H1 (cell line): ENCODE measurements at regions not wholly inside any gene's neighbourhood (a gene's known extent, or its start where the extent isn't known, plus 50 kb on each side); places are given as distances from the start of the nearest gene placed in this dataset.

Source experiments
- CTCF ChIA-PET: fragments of 300-600 bp; sonication (Branson Sonifier 250); formaldehyde crosslinking; loops from one replicate; lab custom pipeline; 2021; ENCODE audit not compliant: partially characterized antibody; lab: Charles Lee
- POLR2A ChIA-PET: fragments of 300-600 bp; sonication (Branson Sonifier 250); formaldehyde crosslinking; loops from one replicate; lab custom pipeline; 2021; ENCODE audit warnings: inconsistent platforms; ENCODE audit not compliant: partially characterized antibody; lab: Charles Lee
- DNase-seq, 2 experiments: peaks; one replicate each; pipeline versions ENCODE4 v3.0.0 to v3.0.0-alpha.2; 2010 to 2022; ENCODE audit warnings: low spot score in 2 of 2, low read depth in 1 of 2, mixed read lengths in 1 of 2
- FAIRE-seq: peaks from 2 replicates; lab custom pipeline; 2011; peaks lifted over from hg19 to GRCh38; lab: Jason Lieb, UNC
- H2AFZ ChIP-seq: 2 replicates; pipeline ENCODE4 v1.8.1; 2012; ENCODE audit warnings: low read length, inconsistent platforms
- H2AK5ac ChIP-seq: 2 replicates; pipeline ENCODE4 v1.6.1; 2013; ENCODE audit warnings: low read depth, low read length
- H2BK120ac ChIP-seq: replicated peaks from 2 replicates; pipeline ENCODE3; 2013; ENCODE audit warnings: low read depth, low read length, inconsistent platforms
- H2BK12ac ChIP-seq: 2 replicates; pipeline ENCODE4 v1.6.1; 2013; ENCODE audit warnings: low read depth, low read length
- H2BK15ac ChIP-seq: 2 replicates; pipeline ENCODE4 v1.6.1; 2013; ENCODE audit warnings: low read length
- H2BK20ac ChIP-seq: 2 replicates; pipeline ENCODE4 v1.6.1; 2013; ENCODE audit warnings: low read length
- H2BK5ac ChIP-seq: 2 replicates; pipeline ENCODE4 v1.6.1; 2013; ENCODE audit warnings: low read depth, low read length
- H3K14ac ChIP-seq: 2 replicates; pipeline ENCODE4 v1.6.1; 2013; ENCODE audit warnings: inconsistent platforms; ENCODE audit not compliant: insufficient read length
- H3K18ac ChIP-seq: 2 replicates; pipeline ENCODE4 v1.6.1; 2013; ENCODE audit warnings: low read length; ENCODE audit errors: extremely low read depth
- H3K23ac ChIP-seq: 2 replicates; pipeline ENCODE4 v1.6.1; 2013; ENCODE audit warnings: inconsistent platforms; ENCODE audit not compliant: insufficient read length
- H3K23me2 ChIP-seq: 2 replicates; pipeline ENCODE4 v1.6.1; 2013; ENCODE audit warnings: low read depth, low read length
- H3K27ac ChIP-seq: 2 replicates; pipeline ENCODE4 v1.6.1; 2011; ENCODE audit warnings: low read depth, low read length, inconsistent platforms
- H3K27me3 ChIP-seq, 4 experiments: replicated peaks in 1 of 4; 1 replicate in 1 of 4; 2 replicates in 3 of 4; pipeline versions ENCODE4 v1.6.1 to v1.8.1; 2011 to 2013; ENCODE audit warnings: low read length in 3 of 4, mild to moderate bottlenecking in 3 of 4, inconsistent platforms in 2 of 4, mixed read lengths in 2 of 4, moderate library complexity in 1 of 4; ENCODE audit not compliant: control insufficient read depth in 3 of 4, insufficient read depth in 3 of 4; ENCODE audit errors: extremely low read depth in 1 of 4
- H3K36me3 ChIP-seq, 4 experiments: 2 replicates each; pipeline versions ENCODE4 v1.6.1 to v1.8.1; 2011 to 2013; ENCODE audit warnings: mild to moderate bottlenecking in 4 of 4, low read length in 3 of 4, moderate library complexity in 2 of 4, control low read depth in 1 of 4, inconsistent platforms in 1 of 4; ENCODE audit not compliant: insufficient read depth in 4 of 4, control insufficient read depth in 2 of 4
- H3K4ac ChIP-seq: replicated peaks from 2 replicates; pipeline ENCODE3; 2013; ENCODE audit warnings: low read length, low read depth, mixed read lengths, inconsistent platforms; ENCODE audit not compliant: insufficient read length
- H3K4me1 ChIP-seq, 4 experiments: replicated peaks in 1 of 4; 1 replicate in 1 of 4; 2 replicates in 3 of 4; pipeline versions ENCODE4 v1.6.1 to v1.8.1; 2011 to 2013; ENCODE audit warnings: low read length in 3 of 4, inconsistent platforms in 2 of 4, mixed read lengths in 1 of 4; ENCODE audit not compliant: insufficient read depth in 4 of 4, control insufficient read depth in 3 of 4
- H3K4me2 ChIP-seq, 2 experiments: 2 replicates each; pipeline versions ENCODE4 v1.6.1 to v1.8.1; 2011 to 2013; ENCODE audit warnings: low read depth in 2 of 2, low read length in 2 of 2, control low read depth in 1 of 2, inconsistent platforms in 1 of 2, mild to moderate bottlenecking in 1 of 2; ENCODE audit not compliant: insufficient read depth in 1 of 2
- H3K4me3 ChIP-seq, 4 experiments: fragments of 200-600, 300-600 bp in 1 of 4; sonication (generic), shearing (Covaris generic), sonication (Bioruptor Twin) in 1 of 4; 2 replicates each; pipeline versions ENCODE4 v1.5.1 to v1.8.1; 2011 to 2016; ENCODE audit warnings: low read length in 4 of 4, low read depth in 3 of 4, control low read depth in 2 of 4, inconsistent platforms in 2 of 4, mild to moderate bottlenecking in 2 of 4, mixed read lengths in 1 of 4, moderate library complexity in 1 of 4; ENCODE audit not compliant: insufficient read depth in 2 of 4; ENCODE audit errors: extremely low read depth in 1 of 4
- H3K56ac ChIP-seq: replicated peaks from 2 replicates; pipeline ENCODE3; 2013; ENCODE audit warnings: low read depth, mild to moderate bottlenecking, mixed read lengths, low read length, inconsistent platforms; ENCODE audit not compliant: insufficient read length
- H3K79me1 ChIP-seq: 2 replicates; pipeline ENCODE4 v1.6.1; 2013; ENCODE audit warnings: low read depth, low read length, control low read depth
- H3K79me2 ChIP-seq, 2 experiments: 2 replicates each; pipeline versions ENCODE4 v1.6.1 to v1.8.1; 2012 to 2013; ENCODE audit warnings: low read length in 2 of 2, mild to moderate bottlenecking in 2 of 2, inconsistent platforms in 1 of 2; ENCODE audit not compliant: insufficient read depth in 2 of 2, control insufficient read depth in 1 of 2
- H3K9ac ChIP-seq, 4 experiments: replicated peaks in 1 of 4; 1 replicate in 1 of 4; 2 replicates in 3 of 4; pipeline versions ENCODE4 v1.6.1 to v1.8.1; 2011 to 2013; ENCODE audit warnings: low read depth in 3 of 4, low read length in 3 of 4, control low read depth in 2 of 4, mild to moderate bottlenecking in 2 of 4, moderate library complexity in 2 of 4, inconsistent platforms in 1 of 4; ENCODE audit errors: extremely low read depth in 1 of 4
- H3K9me3 ChIP-seq, 2 experiments: 2 replicates each; pipeline versions ENCODE4 v1.6.1 to v1.8.1; 2012 to 2013; ENCODE audit warnings: mild to moderate bottlenecking in 2 of 2, moderate library complexity in 2 of 2, control low read depth in 1 of 2, inconsistent platforms in 1 of 2, low read depth in 1 of 2, low read length in 1 of 2, mixed read lengths in 1 of 2; ENCODE audit not compliant: insufficient read depth in 2 of 2
- H4K20me1 ChIP-seq, 2 experiments: replicated peaks in 1 of 2; 2 replicates each; pipeline versions ENCODE3 to v1.8.1; 2011 to 2013; ENCODE audit warnings: inconsistent platforms in 2 of 2, low read length in 2 of 2, mild to moderate bottlenecking in 1 of 2; ENCODE audit not compliant: insufficient read depth in 2 of 2, control insufficient read depth in 1 of 2
- H4K5ac ChIP-seq: 2 replicates; pipeline ENCODE4 v1.6.1; 2013; ENCODE audit warnings: low read length, low read depth, mixed read lengths, inconsistent platforms; ENCODE audit not compliant: insufficient read length
- H4K8ac ChIP-seq: 2 replicates; pipeline ENCODE4 v1.8.0; 2013; ENCODE audit warnings: mild to moderate bottlenecking, moderate library complexity, low read length, inconsistent platforms; ENCODE audit not compliant: insufficient read depth; ENCODE audit errors: extremely low read depth
- H4K91ac ChIP-seq: replicated peaks from 2 replicates; pipeline ENCODE3; 2013; ENCODE audit warnings: low read length, mixed read lengths, inconsistent platforms; ENCODE audit not compliant: insufficient read length
- CBX8 ChIP-seq: fragments of 300-800, 300-1000 bp; sonication (generic); IDR thresholded peaks from 2 replicates; pipeline ENCODE4 v1.7.1; 2016; ENCODE audit warnings: low read depth, low read length, borderline replicate concordance
- JUN ChIP-seq: IDR thresholded peaks from 2 replicates; pipeline ENCODE4 v1.6.1; 2011; ENCODE audit warnings: low read depth, mild to moderate bottlenecking, improper control_type of control experiment, low read length
- KDM1A ChIP-seq: fragments of 200-600, 300-600 bp; sonication (generic); IDR thresholded peaks from 2 replicates; pipeline ENCODE4 v1.7.1; 2016; ENCODE audit warnings: mild to moderate bottlenecking, low read length, borderline replicate concordance
- KDM4A ChIP-seq: IDR thresholded peaks from one replicate; pipeline ENCODE4 v1.7.1; 2012; ENCODE audit warnings: low read depth, mild to moderate bottlenecking, moderate library complexity, low read length, inconsistent platforms; ENCODE audit not compliant: severe bottlenecking
- KDM5A ChIP-seq: fragments of 200-600 bp; IDR thresholded peaks from 2 replicates; pipeline ENCODE4 v1.7.1; 2012; ENCODE audit warnings: mild to moderate bottlenecking, low read length, inconsistent platforms, mixed read lengths
- POLR2A ChIP-seq, 2 experiments: IDR thresholded peaks; 1 replicate in 1 of 2; 2 replicates in 1 of 2; pipeline ENCODE4 v1.6.1; 2011; ENCODE audit warnings: low read depth in 2 of 2, low read length in 2 of 2, mild to moderate bottlenecking in 2 of 2; ENCODE audit errors: control extremely low read depth in 1 of 2
- POU5F1 ChIP-seq: IDR thresholded peaks from 2 replicates; pipeline ENCODE4 v1.6.1; 2011; ENCODE audit warnings: low read depth, mild to moderate bottlenecking, low read length, moderate library complexity
- RNF2 ChIP-seq: fragments of 200-900, 300-1000 bp; sonication (generic); IDR thresholded peaks from 2 replicates; pipeline ENCODE4 v1.7.1; 2016; ENCODE audit warnings: borderline replicate concordance, low read depth, mild to moderate bottlenecking, antibody characterized with exemption, low read length; ENCODE audit not compliant: poor library complexity, severe bottlenecking; ENCODE audit errors: missing control alignments
- SAP30 ChIP-seq: fragments of 300-600 bp; sonication (generic); IDR thresholded peaks from 2 replicates; pipeline ENCODE4 v1.7.1; 2012; ENCODE audit warnings: low read length, moderate library complexity, mild to moderate bottlenecking, inconsistent platforms; ENCODE audit not compliant: insufficient read depth, insufficient replicate concordance
- SIN3A ChIP-seq, 2 experiments: IDR thresholded peaks in 1 of 2; conservative IDR thresholded peaks in 1 of 2; 2 replicates each; pipeline ENCODE4 v1.6.1; 2011 to 2012; ENCODE audit warnings: low read length in 2 of 2, improper control_type of control experiment in 1 of 2, low read depth in 1 of 2, mild to moderate bottlenecking in 1 of 2
- SIRT6 ChIP-seq: IDR thresholded peaks from one replicate; pipeline ENCODE4 v1.7.1; 2012; ENCODE audit warnings: low read length, inconsistent platforms
- SP2 ChIP-seq: IDR thresholded peaks from 2 replicates; pipeline ENCODE4 v1.6.1; 2012; ENCODE audit warnings: mild to moderate bottlenecking, low read length, inconsistent platforms
- USF2 ChIP-seq: IDR thresholded peaks from 2 replicates; pipeline ENCODE4 v1.6.1; 2011; ENCODE audit warnings: low read length, improper control_type of control experiment
- YY1 ChIP-seq: IDR thresholded peaks from 2 replicates; pipeline ENCODE4 v1.6.1; 2011; ENCODE audit warnings: low read depth, mild to moderate bottlenecking, low read length
- WGBS, 2 experiments: shearing (Covaris generic) in 1 of 2; methylation state at CpG; one replicate each; pipeline versions ENCODE4 v1.1.6 to v1.1.7; 2013 to 2015; ENCODE audit warnings: low lambda C conversion rate in 2 of 2, mixed read lengths in 2 of 2, inconsistent platforms in 1 of 2, low coverage in 1 of 2, missing lambda C conversion rate in 1 of 2; ENCODE audit not compliant: insufficient replicate concordance in 2 of 2, insufficient coverage in 1 of 2, insufficient read length in 1 of 2; ENCODE audit errors: extremely low coverage in 1 of 2, missing lambda C conversion rate in 1 of 2; 5-methylcytosine and 5-hydroxymethylcytosine counted together

GRCh38 chrX:39718981-39719380 is 378.8 kb downstream of the BCOR start:
- Histone ChIP-seq H3K79me2 (no peaks in the 10 kb centered on the region), H3K9ac (no peak overlapping the region), H3K4me2 (no peak overlapping the region), H4K8ac (no peak overlapping the region), H2BK15ac (no peak overlapping the region; the same call in 1 of the 2 replicates), H2BK20ac (no peak overlapping the region), H4K5ac (no peak overlapping the region), H4K91ac (no peak overlapping the region), H3K79me1 (no peaks in the 10 kb centered on the region), H3K18ac (no peak overlapping the region), H4K20me1 (no peaks in the 10 kb centered on the region), H3K4ac (no peak overlapping the region), H3K56ac (no peak overlapping the region), H3K4me3 (no peak overlapping the region), H2BK5ac (no peak overlapping the region), H3K36me3 (no peaks in the 10 kb centered on the region), H2BK120ac (no peak overlapping the region), H2AK5ac (no peak overlapping the region), H3K14ac (no peak overlapping the region), H3K23me2 (no peaks in the 10 kb centered on the region), H3K4me1 (no peaks in the 10 kb centered on the region; a peak in 1 of 7 replicates), H2BK12ac (no peak overlapping the region), H3K9me3 (no peaks in the 10 kb centered on the region), H3K23ac (no peak overlapping the region), H3K27ac (no peak overlapping the region), H2AFZ (no peak overlapping the region), H3K27me3 (no peaks in the 10 kb centered on the region)
- 82% methylated on average over 2 of the region's 2 CpGs; no CpG with 5 or more reads in 1 of the 2 experiments for WGBS, 2 experiments
- ChIA-PET CTCF (interaction anchor here (0.9 to 1.1 kb wide), 3 partner anchors 14 to 242 kb away, joined by 3 read pairs; no protein-coding TSS in a partner anchor), POLR2A (no interaction called here)
- DNase-seq = no peak
- no peak for FAIRE-seq
- no peak for TF ChIP-seq YY1
- TF ChIP-seq KDM5A = no peak
- no peak for TF ChIP-seq KDM1A
- TF ChIP-seq CBX8 = no peak
- TF ChIP-seq USF2 = no peak
- no peak for TF ChIP-seq RNF2
- TF ChIP-seq SP2 = no peak
- TF ChIP-seq POU5F1 = no peak
- TF ChIP-seq KDM4A = no peak
- no peak for TF ChIP-seq SIN3A (conservative IDR thresholded peaks at IDR 0.05 in 1 of 2, IDR thresholded peaks at IDR 0.05 in 1 of 2; ENCODE audit: low read depth in 1 of 2, low read length in 2 of 2)
- TF ChIP-seq SAP30 = no peak
- no peak for TF ChIP-seq POLR2A (IDR thresholded peaks at IDR 0.05; ENCODE audit: control extremely low read depth in 1 of 2, low read depth in 2 of 2, low read length in 2 of 2)
- no peak for TF ChIP-seq JUN
- TF ChIP-seq SIRT6 = no peak
